ENCODE measurements at regions not wholly inside any gene's neighbourhood (a gene's known extent, or its start where the extent isn't known, plus 50 kb on each side); places are given as distances from the start of the nearest gene placed in this dataset.

DNA sequence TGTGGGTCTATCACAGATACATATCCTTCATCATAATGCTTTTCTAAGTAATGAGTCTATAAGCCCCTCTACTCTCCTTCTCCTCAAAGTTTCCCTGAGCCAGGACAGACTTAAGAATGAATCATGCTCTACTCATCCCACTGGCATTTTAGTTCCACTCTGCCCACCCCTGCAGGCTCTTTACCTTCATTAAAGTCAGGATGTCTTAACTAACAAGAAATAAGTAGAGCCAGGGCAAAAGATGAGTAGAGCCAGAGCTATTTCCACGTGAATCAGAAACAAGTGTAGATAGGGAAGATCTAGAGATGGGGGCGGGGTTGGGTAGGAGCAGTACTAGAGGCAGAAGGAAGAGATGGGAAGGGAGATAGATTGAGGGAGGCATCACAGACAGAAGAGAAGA is 790.5 kb downstream of the RNF144A start:
- no peak overlapping the region for H2BK120ac ChIP-seq (ENCODE audit: insufficient read depth, low read length, poor library complexity)
- H3K9ac ChIP-seq (ENCODE audit: low read length) = no peak overlapping the region
- H3K23ac ChIP-seq (ENCODE audit: low read length) = no peak overlapping the region
- peak in 1 of 2 donors; percentile 10 for DNase-seq
- no peak overlapping the region for H3K4me2 ChIP-seq (ENCODE audit: low read length)
- H3K18ac ChIP-seq (ENCODE audit: low read length) = no peak overlapping the region
- no peak overlapping the region for H3K4me3 ChIP-seq (ENCODE audit: low read depth, low read length)
- no peak overlapping the region for H3K14ac ChIP-seq (ENCODE audit: low read length)
- no peaks in the 10 kb centered on the region for H3K36me3 ChIP-seq (ENCODE audit: control insufficient read depth in 1 of 2, insufficient read depth in 2 of 2, low read length in 2 of 2)
- H3K4me1 ChIP-seq (ENCODE audit: control insufficient read depth in 1 of 2, insufficient read depth in 2 of 2, low read length in 2 of 2) = peaks cover 0 to 2% of the 10 kb centered on the region in 2 experiments
- no peaks in the 10 kb centered on the region for H3K9me3 ChIP-seq (ENCODE audit: insufficient read depth, low read depth, low read length)
- no peak overlapping the region for H4K8ac ChIP-seq (ENCODE audit: low read depth, low read length)
- H2BK5ac ChIP-seq (ENCODE audit: low read depth, low read length, poor library complexity) = no peak overlapping the region
- no peak overlapping the region for H4K12ac ChIP-seq (ENCODE audit: low read depth, low read length)
- no peaks in the 10 kb centered on the region for H3K27me3 ChIP-seq (ENCODE audit: insufficient read depth, low read length)
- H2AFZ ChIP-seq (ENCODE audit: insufficient read depth, low read length, poor library complexity) = no peak overlapping the region
- no peak overlapping the region for H2AK5ac ChIP-seq (ENCODE audit: low read length)
- H4K91ac ChIP-seq (ENCODE audit: low read depth, low read length) = no peak overlapping the region
- H3K79me1 ChIP-seq (ENCODE audit: low read length) = no peaks in the 10 kb centered on the region
- no peak overlapping the region for H3K27ac ChIP-seq (ENCODE audit: low read depth, low read length)
- H3K79me2 ChIP-seq (ENCODE audit: control insufficient read depth, insufficient read depth, low read length, poor library complexity) = no peaks in the 10 kb centered on the region
- H2BK12ac ChIP-seq (ENCODE audit: low read length) = no peak overlapping the region
- no peak overlapping the region for H3K4ac ChIP-seq (ENCODE audit: low read depth, low read length)
- WGBS (ENCODE audit: extremely low coverage, insufficient coverage, insufficient read length) = no CpG with 5 or more reads among the region's 2 CpGs

DNA sequence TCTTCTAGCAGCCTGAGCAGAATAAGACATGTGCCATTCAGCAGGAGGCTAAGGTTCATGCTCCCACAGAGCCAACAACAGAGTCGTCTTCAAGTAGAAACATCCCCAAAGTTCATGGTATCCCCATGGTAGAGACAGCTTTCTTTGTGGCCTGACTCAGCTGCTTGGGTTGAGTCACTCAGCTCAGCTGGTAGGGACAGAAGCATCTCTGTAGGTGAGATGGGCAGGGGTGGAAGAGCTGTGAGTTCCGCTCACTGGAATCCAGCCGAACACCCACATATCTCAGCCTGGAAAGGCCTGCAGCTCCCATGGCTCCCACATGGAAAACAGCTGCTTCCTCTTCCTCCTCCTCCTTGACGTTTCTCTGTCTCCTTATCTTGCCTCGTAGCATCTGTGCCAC is 792.7 kb downstream of the RNF144A start:
- Histone ChIP-seq H3K79me1 (ENCODE audit: low read length) (no peaks in the 10 kb centered on the region), H3K27ac (ENCODE audit: low read depth, low read length) (no peak overlapping the region), H3K4me3 (ENCODE audit: low read depth, low read length) (no peak overlapping the region), H3K36me3 (ENCODE audit: control insufficient read depth in 1 of 2, insufficient read depth in 2 of 2, low read length in 2 of 2) (no peaks in the 10 kb centered on the region), H2AK5ac (ENCODE audit: low read length) (no peak overlapping the region), H2BK5ac (ENCODE audit: low read depth, low read length, poor library complexity) (no peak overlapping the region), H3K23ac (ENCODE audit: low read length) (no peak overlapping the region), H2BK12ac (ENCODE audit: low read length) (no peak overlapping the region), H4K12ac (ENCODE audit: low read depth, low read length) (no peak overlapping the region), H3K18ac (ENCODE audit: low read length) (no peak overlapping the region), H3K27me3 (ENCODE audit: insufficient read depth, low read length) (no peaks in the 10 kb centered on the region), H3K4ac (ENCODE audit: low read depth, low read length) (no peak overlapping the region), H2AFZ (ENCODE audit: insufficient read depth, low read length, poor library complexity) (no peak overlapping the region), H4K8ac (ENCODE audit: low read depth, low read length) (no peak overlapping the region), H3K14ac (ENCODE audit: low read length) (no peak overlapping the region), H3K9me3 (ENCODE audit: insufficient read depth, low read depth, low read length) (peaks cover 1% of the 10 kb centered on the region), H3K9ac (ENCODE audit: low read length) (no peak overlapping the region), H3K79me2 (ENCODE audit: control insufficient read depth, insufficient read depth, low read length, poor library complexity) (no peaks in the 10 kb centered on the region), H3K4me2 (ENCODE audit: low read length) (no peak overlapping the region), H3K4me1 (ENCODE audit: control insufficient read depth in 1 of 2, insufficient read depth in 2 of 2, low read length in 2 of 2) (no peaks in the 10 kb centered on the region), H2BK120ac (ENCODE audit: insufficient read depth, low read length, poor library complexity) (no peak overlapping the region), H4K91ac (ENCODE audit: low read depth, low read length) (no peak overlapping the region)
- no peak for DNase-seq
- no CpG with 5 or more reads among the region's 5 CpGs for WGBS (ENCODE audit: extremely low coverage, insufficient coverage, insufficient read length)

DNA sequence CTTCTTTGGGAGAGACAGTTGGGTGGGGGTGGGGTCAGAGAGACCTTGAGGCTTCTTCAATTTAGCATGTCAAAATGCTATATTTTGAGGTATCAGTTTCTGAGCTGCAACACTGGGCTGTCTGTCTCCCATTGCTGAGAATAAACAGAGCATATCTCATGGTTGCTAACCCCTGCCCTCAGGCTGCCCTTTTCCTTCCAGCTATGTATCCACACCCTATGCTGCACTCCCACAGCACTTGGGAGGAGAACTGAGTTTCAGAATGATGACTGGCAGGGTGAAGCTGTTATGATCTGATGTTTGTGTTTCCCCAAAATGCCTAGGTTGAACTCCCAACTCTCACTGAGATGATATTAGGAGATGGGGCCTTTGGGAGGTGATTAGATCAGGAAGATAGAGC is 794.0 kb downstream of the RNF144A start:
- H2BK120ac ChIP-seq (ENCODE audit: insufficient read depth, low read length, poor library complexity) = no peak overlapping the region
- H4K91ac ChIP-seq (ENCODE audit: low read depth, low read length) = no peak overlapping the region
- no peaks in the 10 kb centered on the region for H3K79me2 ChIP-seq (ENCODE audit: control insufficient read depth, insufficient read depth, low read length, poor library complexity)
- no peak for DNase-seq
- no peak overlapping the region for H3K14ac ChIP-seq (ENCODE audit: low read length)
- H4K12ac ChIP-seq (ENCODE audit: low read depth, low read length) = no peak overlapping the region
- no peaks in the 10 kb centered on the region for H3K36me3 ChIP-seq (ENCODE audit: control insufficient read depth in 1 of 2, insufficient read depth in 2 of 2, low read length in 2 of 2)
- H3K23ac ChIP-seq (ENCODE audit: low read length) = no peak overlapping the region
- no peak overlapping the region for H2AK5ac ChIP-seq (ENCODE audit: low read length)
- no peaks in the 10 kb centered on the region for H3K79me1 ChIP-seq (ENCODE audit: low read length)
- H3K27ac ChIP-seq (ENCODE audit: low read depth, low read length) = no peak overlapping the region
- H3K4ac ChIP-seq (ENCODE audit: low read depth, low read length) = no peak overlapping the region
- H2AFZ ChIP-seq (ENCODE audit: insufficient read depth, low read length, poor library complexity) = no peak overlapping the region
- H2BK12ac ChIP-seq (ENCODE audit: low read length) = no peak overlapping the region
- H3K4me1 ChIP-seq (ENCODE audit: control insufficient read depth in 1 of 2, insufficient read depth in 2 of 2, low read length in 2 of 2) = no peaks in the 10 kb centered on the region
- H4K8ac ChIP-seq (ENCODE audit: low read depth, low read length) = no peak overlapping the region
- H3K4me3 ChIP-seq (ENCODE audit: low read depth, low read length) = no peak overlapping the region
- no peak overlapping the region for H3K18ac ChIP-seq (ENCODE audit: low read length)
- no peaks in the 10 kb centered on the region for H3K27me3 ChIP-seq (ENCODE audit: insufficient read depth, low read length)
- no peak overlapping the region for H2BK5ac ChIP-seq (ENCODE audit: low read depth, low read length, poor library complexity)
- peaks cover 1% of the 10 kb centered on the region for H3K9me3 ChIP-seq (ENCODE audit: insufficient read depth, low read depth, low read length)
- no peak overlapping the region for H3K4me2 ChIP-seq (ENCODE audit: low read length)
- H3K9ac ChIP-seq (ENCODE audit: low read length) = no peak overlapping the region

DNA sequence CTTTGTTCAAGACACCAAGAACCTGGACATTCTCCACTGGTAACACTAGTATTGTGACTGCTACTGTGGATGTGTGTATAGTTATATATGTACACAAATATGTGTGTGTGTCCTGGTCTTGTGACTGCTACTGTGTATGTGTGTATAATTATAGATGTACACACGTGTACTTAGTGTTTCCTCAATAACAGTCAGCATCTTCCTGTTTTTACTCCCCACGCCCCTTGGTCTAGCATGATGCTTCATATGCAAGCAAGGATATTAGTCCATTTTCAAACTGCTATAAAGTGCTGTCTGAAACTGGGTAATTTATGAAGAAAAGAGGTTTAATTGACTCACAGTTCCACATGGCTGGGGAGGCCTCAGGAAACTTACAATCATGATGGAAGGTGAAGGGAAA is 802.7 kb downstream of the RNF144A start:
- no peak overlapping the region for H4K8ac ChIP-seq (ENCODE audit: low read depth, low read length)
- H2BK5ac ChIP-seq (ENCODE audit: low read depth, low read length, poor library complexity) = no peak overlapping the region
- H2BK120ac ChIP-seq (ENCODE audit: insufficient read depth, low read length, poor library complexity) = no peak overlapping the region
- no peak overlapping the region for H3K9ac ChIP-seq (ENCODE audit: low read length)
- no peaks in the 10 kb centered on the region for H3K36me3 ChIP-seq (ENCODE audit: control insufficient read depth in 1 of 2, insufficient read depth in 2 of 2, low read length in 2 of 2)
- no peaks in the 10 kb centered on the region for H3K79me1 ChIP-seq (ENCODE audit: low read length)
- H3K4me1 ChIP-seq (ENCODE audit: control insufficient read depth in 1 of 2, insufficient read depth in 2 of 2, low read length in 2 of 2) = no peaks in the 10 kb centered on the region
- no peak overlapping the region for H3K4me2 ChIP-seq (ENCODE audit: low read length)
- H3K9me3 ChIP-seq (ENCODE audit: insufficient read depth, low read depth, low read length) = no peaks in the 10 kb centered on the region
- H3K4me3 ChIP-seq (ENCODE audit: low read depth, low read length) = no peak overlapping the region
- no peak overlapping the region for H3K18ac ChIP-seq (ENCODE audit: low read length)
- H3K23ac ChIP-seq (ENCODE audit: low read length) = no peak overlapping the region
- no peak overlapping the region for H2AK5ac ChIP-seq (ENCODE audit: low read length)
- no peak overlapping the region for H3K27ac ChIP-seq (ENCODE audit: low read depth, low read length)
- no peaks in the 10 kb centered on the region for H3K79me2 ChIP-seq (ENCODE audit: control insufficient read depth, insufficient read depth, low read length, poor library complexity)
- H3K4ac ChIP-seq (ENCODE audit: low read depth, low read length) = no peak overlapping the region
- no peaks in the 10 kb centered on the region for H3K27me3 ChIP-seq (ENCODE audit: insufficient read depth, low read length)
- H3K14ac ChIP-seq (ENCODE audit: low read length) = no peak overlapping the region
- H2AFZ ChIP-seq (ENCODE audit: insufficient read depth, low read length, poor library complexity) = no peak overlapping the region
- no peak overlapping the region for H4K12ac ChIP-seq (ENCODE audit: low read depth, low read length)
- no peak overlapping the region for H4K91ac ChIP-seq (ENCODE audit: low read depth, low read length)
- no peak for DNase-seq
- WGBS (ENCODE audit: extremely low coverage, insufficient coverage, insufficient read length) = no CpG with 5 or more reads among the region's 2 CpGs
- no peak overlapping the region for H2BK12ac ChIP-seq (ENCODE audit: low read length)

Data from trophoblast cell (in vitro differentiated cells and primary cell).